Liver (tissue), 7 donors: ENCODE measurements at regions not wholly inside any gene's neighbourhood (a gene's known extent, or its start where the extent isn't known, plus 50 kb on each side); places are given as distances from the start of the nearest gene placed in this dataset.

Source experiments
- DNase-seq: peaks from one replicate; pipeline ENCODE4 v3.0.0-alpha.2; 2017; ENCODE audit warnings: low spot score
- H3K27ac ChIP-seq, 2 donors: one replicate each; pipeline ENCODE4 v1.7.0; 2013; ENCODE audit warnings: inconsistent platforms in 2 of 2, low read length in 2 of 2, control low read depth in 1 of 2, low read depth in 1 of 2, mild to moderate bottlenecking in 1 of 2
- H3K27me3 ChIP-seq, 4 donors: one replicate each; pipeline versions ENCODE4 v1.6.1 to v1.7.0; 2013; ENCODE audit warnings: low read length in 3 of 4, inconsistent platforms in 1 of 4, mild to moderate bottlenecking in 1 of 4, moderate library complexity in 1 of 4; ENCODE audit not compliant: control insufficient read depth in 4 of 4, insufficient read depth in 4 of 4
- H3K36me3 ChIP-seq, 4 donors: one replicate each; pipeline versions ENCODE4 v1.6.1 to v1.7.0; 2013; ENCODE audit warnings: low read length in 3 of 4, mild to moderate bottlenecking in 3 of 4, low read depth in 1 of 4, moderate library complexity in 1 of 4; ENCODE audit not compliant: control insufficient read depth in 4 of 4, insufficient read depth in 3 of 4
- H3K4me1 ChIP-seq, 4 donors: one replicate each; pipeline versions ENCODE4 v1.6.1 to v1.7.0; 2013; ENCODE audit warnings: low read length in 3 of 4, mild to moderate bottlenecking in 3 of 4, moderate library complexity in 1 of 4; ENCODE audit not compliant: control insufficient read depth in 4 of 4, insufficient read depth in 4 of 4
- H3K4me3 ChIP-seq, 3 donors: one replicate each; pipeline versions ENCODE4 v1.6.1 to v1.7.0; 2013; ENCODE audit warnings: low read length in 3 of 3, control low read depth in 1 of 3, low read depth in 1 of 3, mild to moderate bottlenecking in 1 of 3
- H3K9ac ChIP-seq, 2 donors: one replicate each; pipeline ENCODE4 v1.7.0; 2013; ENCODE audit warnings: low read length in 2 of 2, mild to moderate bottlenecking in 2 of 2, moderate library complexity in 2 of 2, control low read depth in 1 of 2, low read depth in 1 of 2
- H3K9me3 ChIP-seq, 4 donors: one replicate each; pipeline versions ENCODE4 v1.6.1 to v1.7.0; 2013; ENCODE audit warnings: low read length in 3 of 4; ENCODE audit not compliant: control insufficient read depth in 4 of 4
- EGR1 ChIP-seq, 2 donors: IDR thresholded peaks; 2 replicates each; pipeline ENCODE4 v1.6.1; 2016 to 2018; ENCODE audit warnings: antibody characterized with exemption in 2 of 2, low read depth in 2 of 2
- FOXA1 ChIP-seq: IDR thresholded peaks from 2 replicates; pipeline ENCODE4 v1.6.1; 2016; ENCODE audit warnings: antibody characterized with exemption
- FOXA2 ChIP-seq: IDR thresholded peaks from 2 replicates; pipeline ENCODE4 v1.6.1; 2016; ENCODE audit warnings: antibody characterized with exemption
- HNF4A ChIP-seq, 2 donors: conservative IDR thresholded peaks; 2 replicates each; pipeline ENCODE4 v1.6.1; 2016; ENCODE audit warnings: antibody characterized with exemption in 2 of 2, mild to moderate bottlenecking in 2 of 2
- HNF4G ChIP-seq: IDR thresholded peaks from 2 replicates; pipeline ENCODE4 v1.6.1; 2016; ENCODE audit warnings: antibody characterized with exemption
- JUND ChIP-seq, 2 donors: IDR thresholded peaks; 2 replicates each; pipeline ENCODE4 v1.6.1; 2016; ENCODE audit warnings: antibody characterized with exemption in 2 of 2
- RAD21 ChIP-seq, 2 donors: IDR thresholded peaks; 2 replicates each; pipeline ENCODE4 v1.6.1; 2016; ENCODE audit warnings: antibody characterized with exemption in 2 of 2, mild to moderate bottlenecking in 2 of 2
- REST ChIP-seq: IDR thresholded peaks from 2 replicates; pipeline ENCODE4 v1.6.1; 2016; ENCODE audit warnings: antibody characterized with exemption, mild to moderate bottlenecking
- RXRA ChIP-seq, 2 donors: IDR thresholded peaks; 2 replicates each; pipeline ENCODE4 v1.6.1; 2017 to 2018; ENCODE audit warnings: antibody characterized with exemption in 2 of 2, mild to moderate bottlenecking in 1 of 2
- SP1 ChIP-seq: IDR thresholded peaks from 2 replicates; pipeline ENCODE4 v1.6.1; 2018; ENCODE audit warnings: antibody characterized with exemption, mild to moderate bottlenecking
- TAF1 ChIP-seq: conservative IDR thresholded peaks from 2 replicates; pipeline ENCODE4 v1.6.1; 2016; ENCODE audit warnings: antibody characterized with exemption, mild to moderate bottlenecking
- WGBS: extraction: QIAGEN DNeasy Blood & Tissue Kit; methylation state at CpG from one replicate; pipeline ENCODE4 v1.1.7; 2013; 5-methylcytosine and 5-hydroxymethylcytosine counted together
- TF ChIP-seq, protein P1 (sequence below): IDR thresholded peaks from 2 replicates; pipeline ENCODE4 v1.6.1; 2016; ENCODE audit warnings: antibody characterized with exemption
- TF ChIP-seq, protein P2 (sequence below): IDR thresholded peaks from 2 replicates; pipeline ENCODE4 v1.6.1; 2016; ENCODE audit warnings: antibody characterized with exemption
- donor health status: healthy.
- donor health status: healthy.
- donor health status: healthy.
- donor health status: healthy.

GRCh38 chr13:52932649-52933048 is 84.2 kb upstream of the PCDH8 start (continued):
- no peak for TF ChIP-seq REST
- TF ChIP-seq TAF1: no peak
- TF ChIP-seq EGR1 (IDR thresholded peaks at IDR 0.05; ENCODE audit: low read depth in 2 of 2): no peak
- TF ChIP-seq HNF4A (conservative IDR thresholded peaks at IDR 0.05): no peak
- no peak for TF ChIP-seq FOXA2
- no peak for TF ChIP-seq JUND (IDR thresholded peaks at IDR 0.05)
- TF ChIP-seq HNF4G: no peak

DNA sequence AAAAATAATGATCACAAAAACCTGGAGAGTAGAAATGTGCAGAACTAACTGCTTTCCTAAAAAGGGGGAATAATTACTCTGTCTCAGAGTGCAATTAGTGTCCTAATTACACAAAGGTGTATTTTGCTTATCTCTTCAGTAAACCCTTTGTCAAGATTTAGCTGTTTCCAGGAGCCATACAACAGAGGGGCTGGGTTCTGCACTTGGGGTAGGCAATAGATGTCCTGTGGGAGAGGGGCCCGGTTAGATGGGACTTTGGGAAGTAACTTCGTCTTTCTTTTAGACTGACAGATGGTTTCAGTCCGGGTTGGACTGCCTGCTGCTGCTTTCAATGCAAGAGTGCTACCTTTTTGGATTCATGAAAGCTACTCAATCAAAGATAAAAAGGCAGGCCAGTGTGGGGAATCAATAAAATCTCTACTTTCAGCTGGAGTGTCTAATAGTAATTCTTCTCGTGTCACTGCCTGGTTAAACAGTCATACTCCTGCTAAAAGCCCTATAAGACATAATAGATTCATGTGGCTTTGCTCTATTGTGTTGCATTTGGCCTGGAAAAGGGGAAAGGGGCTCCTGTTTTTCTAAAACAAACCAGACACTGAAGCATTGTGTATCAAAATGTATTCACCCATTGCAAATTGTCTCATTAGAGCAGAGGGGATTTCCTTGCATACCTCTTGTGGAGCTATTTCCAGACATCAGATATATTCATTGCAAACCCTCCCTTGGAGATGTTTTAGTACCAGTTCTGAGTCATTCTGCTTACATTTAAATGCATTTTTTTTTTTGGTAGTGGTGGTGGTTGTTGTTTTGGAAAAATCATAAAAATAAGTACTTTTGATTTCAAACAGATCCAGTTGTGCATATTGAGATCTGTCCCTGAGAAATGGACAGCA is 83.3 kb upstream of the PCDH8 start:
- Histone ChIP-seq H3K9ac (no peak overlapping the region), H3K27me3 (no peaks in the 10 kb centered on the region), H3K9me3 (no peaks in the 10 kb centered on the region), H3K36me3 (no peaks in the 10 kb centered on the region), H3K4me3 (no peak overlapping the region), H3K4me1 (no peaks in the 10 kb centered on the region), H3K27ac (no peak overlapping the region)
- TF ChIP-seq RXRA (IDR thresholded peaks at IDR 0.05) (no peak), FOXA1 (no peak), JUND (IDR thresholded peaks at IDR 0.05) (no peak), HNF4G (no peak), TAF1 (no peak), HNF4A (conservative IDR thresholded peaks at IDR 0.05) (no peak)
- TF ChIP-seq, protein P1, sequence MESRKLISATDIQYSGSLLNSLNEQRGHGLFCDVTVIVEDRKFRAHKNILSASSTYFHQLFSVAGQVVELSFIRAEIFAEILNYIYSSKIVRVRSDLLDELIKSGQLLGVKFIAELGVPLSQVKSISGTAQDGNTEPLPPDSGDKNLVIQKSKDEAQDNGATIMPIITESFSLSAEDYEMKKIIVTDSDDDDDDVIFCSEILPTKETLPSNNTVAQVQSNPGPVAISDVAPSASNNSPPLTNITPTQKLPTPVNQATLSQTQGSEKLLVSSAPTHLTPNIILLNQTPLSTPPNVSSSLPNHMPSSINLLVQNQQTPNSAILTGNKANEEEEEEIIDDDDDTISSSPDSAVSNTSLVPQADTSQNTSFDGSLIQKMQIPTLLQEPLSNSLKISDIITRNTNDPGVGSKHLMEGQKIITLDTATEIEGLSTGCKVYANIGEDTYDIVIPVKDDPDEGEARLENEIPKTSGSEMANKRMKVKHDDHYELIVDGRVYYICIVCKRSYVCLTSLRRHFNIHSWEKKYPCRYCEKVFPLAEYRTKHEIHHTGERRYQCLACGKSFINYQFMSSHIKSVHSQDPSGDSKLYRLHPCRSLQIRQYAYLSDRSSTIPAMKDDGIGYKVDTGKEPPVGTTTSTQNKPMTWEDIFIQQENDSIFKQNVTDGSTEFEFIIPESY: no peak
- TF ChIP-seq, protein P2, sequence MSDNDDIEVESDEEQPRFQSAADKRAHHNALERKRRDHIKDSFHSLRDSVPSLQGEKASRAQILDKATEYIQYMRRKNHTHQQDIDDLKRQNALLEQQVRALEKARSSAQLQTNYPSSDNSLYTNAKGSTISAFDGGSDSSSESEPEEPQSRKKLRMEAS: no peak
- no peak for DNase-seq
- 42% methylated on average over 4 of the region's 4 CpGs for WGBS

DNA sequence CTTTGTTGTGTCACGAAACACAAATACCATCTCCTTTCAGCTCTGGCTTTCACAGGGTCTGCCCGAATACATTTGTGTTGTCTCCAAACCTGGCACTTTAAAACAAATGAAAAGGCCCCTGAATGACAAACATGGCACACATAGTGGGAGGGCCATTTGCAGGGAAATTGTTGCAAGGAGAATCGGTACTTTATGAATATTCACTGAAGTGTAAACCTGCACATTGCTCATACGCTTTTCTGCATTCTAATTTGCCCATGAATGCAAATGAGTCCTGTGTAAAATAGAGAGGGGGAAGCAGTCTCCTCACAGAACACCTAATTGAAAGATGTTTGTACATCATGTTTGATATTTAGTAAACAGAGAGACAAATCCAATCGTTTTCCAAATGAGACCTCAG is 82.7 kb upstream of the PCDH8 start:
- no peak for DNase-seq
- Histone ChIP-seq H3K27me3 (no peaks in the 10 kb centered on the region), H3K36me3 (no peaks in the 10 kb centered on the region), H3K27ac (no peak overlapping the region), H3K4me3 (no peak overlapping the region), H3K4me1 (no peaks in the 10 kb centered on the region), H3K9ac (no peak overlapping the region), H3K9me3 (no peaks in the 10 kb centered on the region)
- WGBS: 75% methylated on average over 5 of the region's 5 CpGs
- TF ChIP-seq RAD21 (IDR thresholded peaks at IDR 0.05) (no peak), SP1 (no peak), HNF4A (conservative IDR thresholded peaks at IDR 0.05) (no peak), EGR1 (IDR thresholded peaks at IDR 0.05; ENCODE audit: low read depth in 2 of 2) (no peak), TAF1 (no peak)
